ENCODE measurements at regions not wholly inside any gene's neighbourhood (a gene's known extent, or its start where the extent isn't known, plus 50 kb on each side); places are given as distances from the start of the nearest gene placed in this dataset.

DNA sequence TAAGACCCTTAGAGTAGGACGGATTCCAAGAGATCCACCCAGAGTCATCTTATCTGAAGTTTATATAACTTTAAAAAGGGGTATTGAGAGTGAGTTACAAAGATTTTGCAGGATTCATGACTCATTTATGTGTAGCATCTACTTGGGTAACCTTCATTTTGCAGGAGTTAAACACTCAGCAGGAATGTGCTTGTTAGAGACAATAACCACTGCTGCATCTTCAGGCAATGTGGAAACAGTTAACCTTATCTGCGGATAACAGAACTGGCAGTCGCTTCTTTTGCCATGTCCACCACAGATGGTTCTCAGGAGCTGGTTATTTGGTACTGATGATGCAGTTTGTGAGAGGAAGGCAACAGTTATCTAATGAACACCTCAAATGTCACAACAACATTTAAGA is 417.9 kb upstream of the DDI1 start:
- no peak overlapping the region for H3K4me2 ChIP-seq (ENCODE audit: extremely low read depth, insufficient read depth, low read length)

DNA sequence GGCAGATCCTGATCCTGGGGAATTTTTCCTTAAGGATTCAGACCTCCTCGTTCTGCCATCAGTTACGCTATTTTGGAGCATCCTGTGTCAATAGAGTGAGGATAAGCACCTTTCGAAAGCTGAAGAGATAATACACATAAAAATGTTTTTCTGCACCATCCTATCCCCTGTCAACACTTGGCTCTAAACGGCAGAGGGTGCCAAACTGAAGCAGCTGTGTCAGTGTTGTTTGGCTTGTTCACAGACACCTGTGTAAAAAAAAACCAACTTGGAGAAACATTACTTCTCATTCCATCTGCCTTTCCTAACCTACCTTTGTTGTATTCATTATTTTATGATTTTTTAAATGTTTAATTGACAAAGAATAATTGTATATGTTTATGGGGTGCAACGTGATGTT is 417.0 kb upstream of the DDI1 start:
- no peak for DNase-seq (ENCODE audit: low read depth in 2 of 2)
- Histone ChIP-seq H3K4me1 (ENCODE audit: control insufficient read depth, extremely low read depth, insufficient read depth, low read length) (peaks cover 2% of the 10 kb centered on the region), H3K4me3 (replicated peaks in 1 of 4; ENCODE audit: control extremely low read depth in 1 of 4, insufficient read depth in 1 of 4, low read depth in 3 of 4, low read length in 4 of 4) (no peak overlapping the region), H2AFZ (ENCODE audit: low read length) (no peak overlapping the region), H3K36me3 (ENCODE audit: control insufficient read depth, insufficient read depth, low read length) (no peaks in the 10 kb centered on the region), H3K79me2 (ENCODE audit: control insufficient read depth, insufficient read depth, low read length) (no peaks in the 10 kb centered on the region), H3K27ac (ENCODE audit: insufficient read depth, low read length) (no peak overlapping the region), H3K4me2 (ENCODE audit: extremely low read depth, insufficient read depth, low read length) (no peak overlapping the region), H3K9me3 (ENCODE audit: control insufficient read depth, insufficient read depth, low read depth, low read length) (no peaks in the 10 kb centered on the region), H3K27me3 (ENCODE audit: control insufficient read depth, insufficient read depth, low read length) (no peaks in the 10 kb centered on the region), H4K20me1 (ENCODE audit: control insufficient read depth, extremely low read depth, insufficient read depth, low read length) (no peaks in the 10 kb centered on the region), H3K9ac (ENCODE audit: insufficient read depth, low read length) (no peak overlapping the region)
- TF ChIP-seq, protein P1, sequence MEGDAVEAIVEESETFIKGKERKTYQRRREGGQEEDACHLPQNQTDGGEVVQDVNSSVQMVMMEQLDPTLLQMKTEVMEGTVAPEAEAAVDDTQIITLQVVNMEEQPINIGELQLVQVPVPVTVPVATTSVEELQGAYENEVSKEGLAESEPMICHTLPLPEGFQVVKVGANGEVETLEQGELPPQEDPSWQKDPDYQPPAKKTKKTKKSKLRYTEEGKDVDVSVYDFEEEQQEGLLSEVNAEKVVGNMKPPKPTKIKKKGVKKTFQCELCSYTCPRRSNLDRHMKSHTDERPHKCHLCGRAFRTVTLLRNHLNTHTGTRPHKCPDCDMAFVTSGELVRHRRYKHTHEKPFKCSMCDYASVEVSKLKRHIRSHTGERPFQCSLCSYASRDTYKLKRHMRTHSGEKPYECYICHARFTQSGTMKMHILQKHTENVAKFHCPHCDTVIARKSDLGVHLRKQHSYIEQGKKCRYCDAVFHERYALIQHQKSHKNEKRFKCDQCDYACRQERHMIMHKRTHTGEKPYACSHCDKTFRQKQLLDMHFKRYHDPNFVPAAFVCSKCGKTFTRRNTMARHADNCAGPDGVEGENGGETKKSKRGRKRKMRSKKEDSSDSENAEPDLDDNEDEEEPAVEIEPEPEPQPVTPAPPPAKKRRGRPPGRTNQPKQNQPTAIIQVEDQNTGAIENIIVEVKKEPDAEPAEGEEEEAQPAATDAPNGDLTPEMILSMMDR (conservative IDR thresholded peaks at IDR 0.05 in 1 of 2, IDR thresholded peaks at IDR 0.05 in 1 of 2; ENCODE audit: low read depth in 1 of 2, low read length in 2 of 2) = peak in 1 of 2 donors; percentile 24
- no peak for TF ChIP-seq EZH2 (IDR thresholded peaks at IDR 0.05; ENCODE audit: low read length, missing control alignments)

More for the DNA sequence above, 417.9 kb upstream of the DDI1 start:
- no peaks in the 10 kb centered on the region for H3K4me1 ChIP-seq (ENCODE audit: control insufficient read depth, extremely low read depth, insufficient read depth, low read length)
- H2AFZ ChIP-seq (ENCODE audit: low read length) = no peak overlapping the region
- no peak overlapping the region for H3K4me3 ChIP-seq (replicated peaks in 1 of 4; ENCODE audit: control extremely low read depth in 1 of 4, insufficient read depth in 1 of 4, low read depth in 3 of 4, low read length in 4 of 4)
- H3K79me2 ChIP-seq (ENCODE audit: control insufficient read depth, insufficient read depth, low read length) = no peaks in the 10 kb centered on the region
- H3K9ac ChIP-seq (ENCODE audit: insufficient read depth, low read length) = no peak overlapping the region
- no peaks in the 10 kb centered on the region for H4K20me1 ChIP-seq (ENCODE audit: control insufficient read depth, extremely low read depth, insufficient read depth, low read length)
- no peak for TF ChIP-seq EZH2 (IDR thresholded peaks at IDR 0.05; ENCODE audit: low read length, missing control alignments)
- TF ChIP-seq, protein P1 (conservative IDR thresholded peaks at IDR 0.05 in 1 of 2, IDR thresholded peaks at IDR 0.05 in 1 of 2; ENCODE audit: low read depth in 1 of 2, low read length in 2 of 2) = no peak
- H3K36me3 ChIP-seq (ENCODE audit: control insufficient read depth, insufficient read depth, low read length) = no peaks in the 10 kb centered on the region
- H3K9me3 ChIP-seq (ENCODE audit: control insufficient read depth, insufficient read depth, low read depth, low read length) = no peaks in the 10 kb centered on the region
- H3K27ac ChIP-seq (ENCODE audit: insufficient read depth, low read length) = no peak overlapping the region
- DNase-seq (ENCODE audit: low read depth in 2 of 2) = peak; percentile 31 to 74
- H3K27me3 ChIP-seq (ENCODE audit: control insufficient read depth, insufficient read depth, low read length) = no peaks in the 10 kb centered on the region

DNA sequence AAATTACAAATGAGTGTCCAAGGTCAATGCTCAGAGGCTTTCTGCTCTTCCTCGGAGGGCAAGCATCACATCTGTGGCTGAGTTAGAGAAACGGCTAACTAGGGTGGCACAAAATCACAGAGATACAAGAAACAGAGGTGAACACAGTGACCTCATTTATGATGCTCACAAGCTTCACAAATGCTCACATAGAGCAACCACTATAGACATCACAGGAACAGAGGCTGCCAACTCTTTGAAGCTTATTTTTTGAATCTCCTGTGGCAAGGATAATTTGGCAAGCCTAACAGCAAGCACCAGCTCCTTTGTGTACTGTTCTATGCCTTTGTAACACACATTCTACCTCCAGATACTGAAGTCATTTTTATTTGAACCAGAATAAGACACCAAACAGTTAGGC is 416.5 kb upstream of the DDI1 start:
- H3K9ac ChIP-seq (ENCODE audit: insufficient read depth, low read length) = no peak overlapping the region
- TF ChIP-seq EZH2 (IDR thresholded peaks at IDR 0.05; ENCODE audit: low read length, missing control alignments) = no peak
- TF ChIP-seq, protein P1 (conservative IDR thresholded peaks at IDR 0.05 in 1 of 2, IDR thresholded peaks at IDR 0.05 in 1 of 2; ENCODE audit: low read depth in 1 of 2, low read length in 2 of 2) = no peak
- no peak overlapping the region for H2AFZ ChIP-seq (ENCODE audit: low read length)
- peaks cover 2% of the 10 kb centered on the region for H3K4me1 ChIP-seq (ENCODE audit: control insufficient read depth, extremely low read depth, insufficient read depth, low read length)
- H3K27me3 ChIP-seq (ENCODE audit: control insufficient read depth, insufficient read depth, low read length) = no peaks in the 10 kb centered on the region
- no peaks in the 10 kb centered on the region for H3K36me3 ChIP-seq (ENCODE audit: control insufficient read depth, insufficient read depth, low read length)
- no peak overlapping the region for H3K4me2 ChIP-seq (ENCODE audit: extremely low read depth, insufficient read depth, low read length)
- H3K79me2 ChIP-seq (ENCODE audit: control insufficient read depth, insufficient read depth, low read length) = no peaks in the 10 kb centered on the region
- H3K9me3 ChIP-seq (ENCODE audit: control insufficient read depth, insufficient read depth, low read depth, low read length) = no peaks in the 10 kb centered on the region
- H3K27ac ChIP-seq (ENCODE audit: insufficient read depth, low read length) = no peak overlapping the region
- DNase-seq (ENCODE audit: low read depth in 2 of 2) = peak in 1 of 2 donors; percentile 41
- no peak overlapping the region for H3K4me3 ChIP-seq (replicated peaks in 1 of 4; ENCODE audit: control extremely low read depth in 1 of 4, insufficient read depth in 1 of 4, low read depth in 3 of 4, low read length in 4 of 4)
- H4K20me1 ChIP-seq (ENCODE audit: control insufficient read depth, extremely low read depth, insufficient read depth, low read length) = no peaks in the 10 kb centered on the region
